BLaER1 treated with 17β-estradiol and CSF1 and Interleukin-3, amounts not matched to agents 10 nM and 100 nM (cell line): ENCODE measurements at regions not wholly inside any gene's neighbourhood (a gene's known extent, or its start where the extent isn't known, plus 50 kb on each side); places are given as distances from the start of the nearest gene placed in this dataset.

Experiments
- H3K27ac ChIP-seq, 11 experiments: shearing (Covaris generic); formaldehyde crosslinking; 2 replicates each; pipeline ENCODE4 v1.8.1; 2022
- H3K27me3 ChIP-seq, 11 experiments: shearing (Covaris generic); formaldehyde crosslinking; 2 replicates each; pipeline ENCODE4 v1.8.1; 2022
- H3K36me3 ChIP-seq, 11 experiments: shearing (Covaris generic); formaldehyde crosslinking; 2 replicates each; pipeline ENCODE4 v1.8.1; 2022
- H3K4me1 ChIP-seq, 10 experiments: shearing (Covaris generic); formaldehyde crosslinking; 2 replicates each; pipeline ENCODE4 v1.8.1; 2022
- H3K4me2 ChIP-seq, 11 experiments: shearing (Covaris generic); formaldehyde crosslinking; 2 replicates each; pipeline ENCODE4 v1.8.1; 2022
- H3K4me3 ChIP-seq, 10 experiments: shearing (Covaris generic); formaldehyde crosslinking; 2 replicates each; pipeline ENCODE4 v1.8.1; 2022
- H3K9ac ChIP-seq, 11 experiments: shearing (Covaris generic); formaldehyde crosslinking; 2 replicates each; pipeline ENCODE4 v1.8.1; 2022
- H3K9me3 ChIP-seq, 11 experiments: shearing (Covaris generic); formaldehyde crosslinking; replicated peaks in 1 of 11; 2 replicates each; pipeline ENCODE4 v1.8.1; 2022
- H4K20me1 ChIP-seq, 11 experiments: shearing (Covaris generic); formaldehyde crosslinking; 2 replicates each; pipeline ENCODE4 v1.8.1; 2022
- Cebpa-rat ChIP-seq, 11 experiments: shearing (Covaris generic); IDR thresholded peaks; 2 replicates each; pipeline ENCODE4 v1.8.1; 2022

GRCh38 chr11:134901955-134902918, 490.2 kb upstream of the B3GAT1 start:
- no peak for TF ChIP-seq Cebpa-rat (IDR thresholded peaks at IDR 0.05)
- Histone ChIP-seq H3K27ac (no peak overlapping the region), H3K27me3 (0 out of 22 replicates have a peak, but pooled peaks cover 0 to 5% (median 0%) of the 10 kb centered on the region in 11 experiments), H3K4me1 (peaks cover 12 to 27% (median 24%) of the 10 kb centered on the region in 10 experiments; a peak in 19 of 20 replicates), H3K36me3 (no peaks in the 10 kb centered on the region), H3K9me3 (no peaks in the 10 kb centered on the region), H3K4me2 (no peak overlapping the region), H3K4me3 (no peak overlapping the region), H4K20me1 (no peaks in the 10 kb centered on the region), H3K9ac (no peak overlapping the region)

GRCh38 chr11:134901542-134901941, 489.5 kb upstream of the B3GAT1 start:
- Histone ChIP-seq H3K4me3 (no peak overlapping the region), H3K9me3 (no peaks in the 10 kb centered on the region), H3K36me3 (no peaks in the 10 kb centered on the region), H3K4me1 (peaks cover 8 to 20% (median 17%) of the 10 kb centered on the region in 10 experiments; a peak in 19 of 20 replicates), H3K27me3 (0 out of 22 replicates have a peak, but pooled peaks cover 0 to 5% (median 0%) of the 10 kb centered on the region in 11 experiments), H4K20me1 (no peaks in the 10 kb centered on the region), H3K4me2 (no peak overlapping the region), H3K9ac (no peak overlapping the region), H3K27ac (no peak overlapping the region)
- TF ChIP-seq Cebpa-rat (IDR thresholded peaks at IDR 0.05), result no peak

- Histone ChIP-seq H3K27ac (no peak overlapping the region), H3K36me3 (no peaks in the 10 kb centered on the region), H3K4me3 (no peak overlapping the region), H3K4me1 (no peaks in the 10 kb centered on the region), H3K9me3 (peaks cover 10 to 22% (median 12%) of the 10 kb centered on the region in 11 experiments), H3K9ac (no peak overlapping the region), H3K27me3 (no peaks in the 10 kb centered on the region), H4K20me1 (no peaks in the 10 kb centered on the region), H3K4me2 (no peak overlapping the region)
- no peak for TF ChIP-seq Cebpa-rat (IDR thresholded peaks at IDR 0.05)
Observed at GRCh38 chr11:134893810-134894685, 482.0 kb upstream of the B3GAT1 start.

GRCh38 chr11:134890446-134890845, 478.4 kb upstream of the B3GAT1 start:
- no peak for TF ChIP-seq Cebpa-rat (IDR thresholded peaks at IDR 0.05)
- H3K4me1 ChIP-seq, result no peaks in the 10 kb centered on the region
- no peak overlapping the region for H3K4me2 ChIP-seq
- H3K27me3 ChIP-seq, result no peaks in the 10 kb centered on the region
- no peak overlapping the region for H3K4me3 ChIP-seq
- no peak overlapping the region for H3K27ac ChIP-seq
- H3K9ac ChIP-seq, result no peak overlapping the region
- no peaks in the 10 kb centered on the region for H3K36me3 ChIP-seq
- H3K9me3 ChIP-seq, result peaks cover 10 to 22% (median 12%) of the 10 kb centered on the region in 11 experiments
- no peaks in the 10 kb centered on the region for H4K20me1 ChIP-seq

GRCh38 chr11:134889832-134890231, 477.8 kb upstream of the B3GAT1 start:
- H3K27me3 ChIP-seq, result no peaks in the 10 kb centered on the region
- TF ChIP-seq Cebpa-rat (IDR thresholded peaks at IDR 0.05), result no peak
- H3K27ac ChIP-seq, result no peak overlapping the region
- no peak overlapping the region for H3K4me2 ChIP-seq
- H3K9me3 ChIP-seq, result peaks cover 10 to 22% (median 12%) of the 10 kb centered on the region in 11 experiments
- no peak overlapping the region for H3K9ac ChIP-seq
- no peak overlapping the region for H3K4me3 ChIP-seq
- no peaks in the 10 kb centered on the region for H3K36me3 ChIP-seq
- H3K4me1 ChIP-seq, result no peaks in the 10 kb centered on the region
- no peaks in the 10 kb centered on the region for H4K20me1 ChIP-seq

- H3K4me2 ChIP-seq, result no peak overlapping the region
- no peaks in the 10 kb centered on the region for H3K4me1 ChIP-seq
- no peak overlapping the region for H3K9ac ChIP-seq
- H3K36me3 ChIP-seq, result no peaks in the 10 kb centered on the region
- H3K27me3 ChIP-seq, result no peaks in the 10 kb centered on the region
- no peak for TF ChIP-seq Cebpa-rat (IDR thresholded peaks at IDR 0.05)
- no peaks in the 10 kb centered on the region for H4K20me1 ChIP-seq
- peaks cover 10 to 22% (median 12%) of the 10 kb centered on the region in 11 experiments for H3K9me3 ChIP-seq
- H3K27ac ChIP-seq, result no peak overlapping the region
- H3K4me3 ChIP-seq, result no peak overlapping the region
Observed at GRCh38 chr11:134888821-134889220, 476.8 kb upstream of the B3GAT1 start.

- no peaks in the 10 kb centered on the region for H3K4me1 ChIP-seq
- no peaks in the 10 kb centered on the region for H3K27me3 ChIP-seq
- no peak for TF ChIP-seq Cebpa-rat (IDR thresholded peaks at IDR 0.05)
Observed at GRCh38 chr11:134887896-134888295, 475.9 kb upstream of the B3GAT1 start.

GRCh38 chr11:134883484-134883883, 471.4 kb upstream of the B3GAT1 start:
- no peaks in the 10 kb centered on the region for H3K9me3 ChIP-seq
- H3K4me1 ChIP-seq, result no peaks in the 10 kb centered on the region
- no peak overlapping the region for H3K9ac ChIP-seq
- no peaks in the 10 kb centered on the region for H4K20me1 ChIP-seq
- no peak overlapping the region for H3K27ac ChIP-seq
- H3K36me3 ChIP-seq, result no peaks in the 10 kb centered on the region
- H3K4me3 ChIP-seq, result no peak overlapping the region
- no peak for TF ChIP-seq Cebpa-rat (IDR thresholded peaks at IDR 0.05)
- no peak overlapping the region for H3K4me2 ChIP-seq
- H3K27me3 ChIP-seq, result no peaks in the 10 kb centered on the region

More at GRCh38 chr11:134887896-134888295, 475.9 kb upstream of the B3GAT1 start:
- no peak overlapping the region for H3K4me3 ChIP-seq
- no peak overlapping the region for H3K4me2 ChIP-seq
- H4K20me1 ChIP-seq, result no peaks in the 10 kb centered on the region
- H3K36me3 ChIP-seq, result no peaks in the 10 kb centered on the region
- no peak overlapping the region for H3K27ac ChIP-seq
- peaks cover 10 to 21% (median 12%) of the 10 kb centered on the region in 11 experiments for H3K9me3 ChIP-seq
- no peak overlapping the region for H3K9ac ChIP-seq

GRCh38 chr11:134882671-134883297, 470.7 kb upstream of the B3GAT1 start:
- H3K27ac ChIP-seq, result no peak overlapping the region
- no peaks in the 10 kb centered on the region for H3K36me3 ChIP-seq
- no peaks in the 10 kb centered on the region for H3K9me3 ChIP-seq
- H3K9ac ChIP-seq, result no peak overlapping the region
- no peak overlapping the region for H3K4me2 ChIP-seq
- H3K27me3 ChIP-seq, result no peaks in the 10 kb centered on the region
- no peak for TF ChIP-seq Cebpa-rat (IDR thresholded peaks at IDR 0.05)
- no peak overlapping the region for H3K4me3 ChIP-seq
- no peaks in the 10 kb centered on the region for H3K4me1 ChIP-seq
- no peaks in the 10 kb centered on the region for H4K20me1 ChIP-seq
